Stomach (tissue), 8 donors: ENCODE measurements at regions not wholly inside any gene's neighbourhood (a gene's known extent, or its start where the extent isn't known, plus 50 kb on each side); places are given as distances from the start of the nearest gene placed in this dataset.

Experiments
- DNase-seq, 2 donors: peaks; one replicate each; pipeline versions ENCODE4 v3.0.0 to v3.0.0-alpha.2; 2013 to 2019
- H3K27ac ChIP-seq, 5 donors: fragments of 200-600 bp in 4 of 5; sonication (generic) in 4 of 5; one replicate each; pipeline ENCODE4 v1.5.1; 2013 to 2019; ENCODE audit warnings: mild to moderate bottlenecking in 1 of 5, moderate library complexity in 1 of 5
- H3K27me3 ChIP-seq, 3 donors: fragments of 200-600 bp; sonication (generic); one replicate each; pipeline ENCODE4 v1.5.1; 2017 to 2019; ENCODE audit warnings: mixed run types in 1 of 3
- H3K36me3 ChIP-seq, 4 donors: fragments of 200-600 bp; sonication (generic); 1 replicate in 3 of 4; 2 replicates in 1 of 4; pipeline ENCODE4 v1.5.1; 2016 to 2019
- H3K4me1 ChIP-seq, 4 donors: fragments of 200-600 bp; sonication (generic); one replicate each; pipeline ENCODE4 v1.5.1; 2016 to 2019
- H3K4me3 ChIP-seq, 4 donors: fragments of 200-600 bp; sonication (generic) in 3 of 4; one replicate each; pipeline ENCODE4 v1.5.1; 2016 to 2019; ENCODE audit warnings: mild to moderate bottlenecking in 1 of 4
- H3K9me3 ChIP-seq, 4 donors: fragments of 200-600 bp; sonication (generic); one replicate each; pipeline ENCODE4 v1.5.1; 2016 to 2019
- EP300 ChIP-seq: sonication (generic); formaldehyde crosslinking; IDR thresholded peaks from one replicate; pipeline ENCODE4 v1.6.1; 2017; ENCODE audit warnings: antibody characterized with exemption
- POLR2A ChIP-seq, 4 donors: fragments of 450-650 bp; IDR thresholded peaks; one replicate each; pipeline ENCODE4 v1.6.1; 2016; ENCODE audit warnings: antibody characterized with exemption in 4 of 4, control low read depth in 2 of 4, mild to moderate bottlenecking in 1 of 4, moderate library complexity in 1 of 4
- POLR2AphosphoS5 ChIP-seq, 3 donors: sonication (generic); formaldehyde crosslinking; IDR thresholded peaks; one replicate each; pipeline ENCODE4 v1.6.1; 2016; ENCODE audit warnings: antibody characterized with exemption in 3 of 3
- WGBS, 5 donors: extraction: QIAGEN DNeasy Blood & Tissue Kit in 3 of 5; methylation state at CpG; one replicate each; pipeline versions ENCODE4 v1.1.5 to v1.1.7; 2013 to 2018; 5-methylcytosine and 5-hydroxymethylcytosine counted together
- intact Hi-C: fragments of 100-400 bp; cut with DNase I; formaldehyde crosslinking; loops from one replicate; pipeline ENCODE4 v1.15.1; 2023; ENCODE audit warnings: low total_unique reads
- TF ChIP-seq, protein P1 (sequence below), 7 experiments: fragments of 450-650 bp in 4 of 7; fragments of 200-600 bp in 3 of 7; sonication (generic) in 3 of 7; IDR thresholded peaks; one replicate each; pipeline ENCODE4 v1.5.1; 2016 to 2019; ENCODE audit warnings: antibody characterized with exemption in 7 of 7, control low read depth in 2 of 7, mild to moderate bottlenecking in 1 of 7
- donor health status: healthy with polysubstance abuse.
- donor health status: Bipolar disorder and iron deficiency.
- donor health status: healthy.

DNA sequence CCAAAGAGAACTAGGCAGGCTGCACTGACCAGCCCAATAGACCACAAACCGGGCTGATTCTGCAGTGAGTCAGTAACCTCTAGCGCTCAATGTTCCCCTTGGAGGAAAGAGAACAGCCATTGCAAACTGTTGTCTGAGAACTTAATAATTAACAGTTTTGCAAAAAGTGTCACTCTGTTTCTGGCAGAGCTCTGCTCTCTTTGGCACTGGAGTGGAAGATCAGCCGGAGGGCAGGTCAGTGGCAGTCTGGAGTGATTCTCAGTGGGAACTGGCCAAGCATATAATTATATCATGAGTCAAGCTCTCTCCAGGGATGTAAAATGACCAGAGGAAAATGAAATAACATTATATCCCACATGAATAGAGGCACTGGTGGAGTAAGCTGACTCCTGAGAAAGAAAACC is 238.3 kb downstream of the HLX start:
- 16 to 42% (median 23%) methylated on average over 3 of the region's 3 CpGs for WGBS, 5 donors
- TF ChIP-seq POLR2AphosphoS5 (IDR thresholded peaks at IDR 0.05) (peak in 1 of 3 donors; percentile 3), EP300 (no peak)
- peaks cover 0 to 18% (median 2%) of the 10 kb centered on the region in 4 donors for H3K9me3 ChIP-seq
- H3K27me3 ChIP-seq, result no peaks in the 10 kb centered on the region
- H3K27ac ChIP-seq, result no peak overlapping the region
- H3K36me3 ChIP-seq, result no peaks in the 10 kb centered on the region
- peak in 1 of 2 donors; percentile 31 for DNase-seq
- peaks cover 0 to 16% (median 7%) of the 10 kb centered on the region in 4 donors for H3K4me1 ChIP-seq
- intact Hi-C loops, result no loop called here
- H3K4me3 ChIP-seq, result no peak overlapping the region

DNA sequence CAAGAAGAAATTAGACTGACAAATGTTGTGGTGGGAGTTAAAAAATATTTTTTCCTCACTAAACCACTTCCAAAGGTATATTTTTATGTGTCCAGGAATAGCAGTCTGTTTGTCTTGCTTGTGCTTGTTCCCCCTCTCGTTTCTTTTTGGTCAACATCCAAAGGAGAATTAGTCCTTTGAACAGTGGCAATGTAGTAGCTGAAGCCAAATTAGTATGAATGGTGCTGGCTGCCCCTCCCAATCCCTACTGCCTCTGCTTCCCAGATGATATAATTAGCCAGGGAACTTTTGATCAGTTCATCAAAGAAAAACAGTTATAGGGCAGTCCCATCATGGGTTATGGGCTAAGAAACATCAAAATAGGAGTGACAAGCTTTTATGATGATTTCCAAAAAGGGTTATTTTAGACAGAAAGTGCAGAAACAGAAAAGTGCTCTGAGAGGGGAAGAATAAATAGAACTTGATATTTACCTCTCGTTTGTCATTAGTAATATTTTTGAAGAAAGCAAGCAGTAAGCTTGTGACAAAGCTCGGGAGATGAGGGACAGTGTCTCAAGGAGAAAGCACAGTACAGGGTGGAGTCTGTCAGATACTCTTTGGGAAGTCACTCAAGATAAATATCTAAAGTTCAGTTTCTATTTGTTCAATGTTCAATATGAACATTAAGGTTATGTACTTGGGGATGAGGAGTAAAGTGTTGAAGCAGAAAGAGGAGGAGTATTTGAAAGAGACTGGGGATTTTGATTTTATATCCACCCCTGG is 239.1 kb downstream of the HLX start:
- intact Hi-C loops, result no loop called here
- H3K27me3 ChIP-seq, result no peaks in the 10 kb centered on the region
- peaks cover 0 to 16% (median 7%) of the 10 kb centered on the region in 4 donors for H3K4me1 ChIP-seq
- DNase-seq, result no peak
- peaks cover 0 to 18% (median 2%) of the 10 kb centered on the region in 4 donors for H3K9me3 ChIP-seq
- H3K36me3 ChIP-seq, result no peaks in the 10 kb centered on the region
- no peak overlapping the region for H3K27ac ChIP-seq
- TF ChIP-seq POLR2A (IDR thresholded peaks at IDR 0.05) (no peak), EP300 (no peak), POLR2AphosphoS5 (IDR thresholded peaks at IDR 0.05) (no peak)
- TF ChIP-seq, protein P1, sequence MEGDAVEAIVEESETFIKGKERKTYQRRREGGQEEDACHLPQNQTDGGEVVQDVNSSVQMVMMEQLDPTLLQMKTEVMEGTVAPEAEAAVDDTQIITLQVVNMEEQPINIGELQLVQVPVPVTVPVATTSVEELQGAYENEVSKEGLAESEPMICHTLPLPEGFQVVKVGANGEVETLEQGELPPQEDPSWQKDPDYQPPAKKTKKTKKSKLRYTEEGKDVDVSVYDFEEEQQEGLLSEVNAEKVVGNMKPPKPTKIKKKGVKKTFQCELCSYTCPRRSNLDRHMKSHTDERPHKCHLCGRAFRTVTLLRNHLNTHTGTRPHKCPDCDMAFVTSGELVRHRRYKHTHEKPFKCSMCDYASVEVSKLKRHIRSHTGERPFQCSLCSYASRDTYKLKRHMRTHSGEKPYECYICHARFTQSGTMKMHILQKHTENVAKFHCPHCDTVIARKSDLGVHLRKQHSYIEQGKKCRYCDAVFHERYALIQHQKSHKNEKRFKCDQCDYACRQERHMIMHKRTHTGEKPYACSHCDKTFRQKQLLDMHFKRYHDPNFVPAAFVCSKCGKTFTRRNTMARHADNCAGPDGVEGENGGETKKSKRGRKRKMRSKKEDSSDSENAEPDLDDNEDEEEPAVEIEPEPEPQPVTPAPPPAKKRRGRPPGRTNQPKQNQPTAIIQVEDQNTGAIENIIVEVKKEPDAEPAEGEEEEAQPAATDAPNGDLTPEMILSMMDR (IDR thresholded peaks at IDR 0.05), result no peak
- H3K4me3 ChIP-seq, result no peak overlapping the region
- 24 to 38% (median 25%) methylated on average over 3 of the region's 3 CpGs for WGBS, 5 donors

DNA sequence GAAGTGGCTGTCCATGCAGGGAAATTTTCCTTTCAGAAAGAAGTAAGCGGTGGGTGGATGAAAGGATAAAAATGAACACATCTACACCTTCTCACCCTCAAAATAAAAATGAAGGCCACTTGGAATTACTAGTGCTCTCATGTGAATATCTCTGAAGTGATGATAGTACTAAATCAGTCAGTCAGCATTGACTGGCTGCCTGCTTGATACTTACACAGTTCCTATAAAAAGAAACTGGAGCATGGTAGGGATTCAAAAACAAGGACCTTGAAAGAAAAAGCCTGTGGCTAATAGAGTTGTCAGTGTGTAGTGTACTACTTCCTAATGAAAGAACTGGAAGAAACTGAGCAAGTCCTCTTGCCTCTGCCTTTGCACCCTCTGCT is 239.7 kb downstream of the HLX start:
- Histone ChIP-seq H3K4me1 (peaks cover 0 to 16% (median 7%) of the 10 kb centered on the region in 4 donors), H3K4me3 (no peak overlapping the region), H3K27me3 (no peaks in the 10 kb centered on the region), H3K27ac (no peak overlapping the region), H3K9me3 (peaks cover 0 to 18% (median 2%) of the 10 kb centered on the region in 4 donors), H3K36me3 (no peaks in the 10 kb centered on the region)
- DNase-seq, result no peak
- TF ChIP-seq POLR2A (IDR thresholded peaks at IDR 0.05), result no peak
- no peak for TF ChIP-seq EP300
- TF ChIP-seq, protein P1 (IDR thresholded peaks at IDR 0.05), result no peak
- TF ChIP-seq POLR2AphosphoS5 (IDR thresholded peaks at IDR 0.05), result no peak
- WGBS, 5 donors, result 81 to 100% (median 86%) methylated on average over 1 of the region's 1 CpG
- intact Hi-C loops, result no loop called here

DNA sequence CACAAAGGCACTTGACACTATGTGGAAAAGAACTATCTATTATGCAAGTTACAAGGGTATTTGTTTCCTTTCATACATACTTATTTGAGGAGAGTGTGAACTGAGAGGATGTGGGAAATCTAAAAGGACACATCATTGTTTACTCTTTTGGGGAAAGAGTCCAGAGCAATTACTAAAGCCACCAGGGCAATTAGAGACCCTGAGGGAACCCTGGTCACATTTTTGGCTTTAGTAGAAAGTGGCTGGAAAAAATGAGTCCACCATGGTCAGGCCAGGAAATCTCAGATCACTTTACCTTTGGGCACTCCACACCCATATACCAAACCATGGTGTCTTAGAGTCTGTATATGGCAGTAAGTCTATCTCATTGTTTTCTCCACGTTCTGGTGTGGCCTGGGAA is 243.3 kb downstream of the HLX start:
- intact Hi-C loops, result no loop called here
- Histone ChIP-seq H3K4me3 (no peak overlapping the region), H3K9me3 (peaks cover 0 to 18% (median 6%) of the 10 kb centered on the region in 4 donors), H3K27ac (no peak overlapping the region), H3K36me3 (no peaks in the 10 kb centered on the region), H3K4me1 (peaks cover 0 to 10% (median 4%) of the 10 kb centered on the region in 4 donors), H3K27me3 (no peaks in the 10 kb centered on the region)
- no peak for TF ChIP-seq POLR2A (IDR thresholded peaks at IDR 0.05)
- WGBS, 5 donors, result 10 to 43% (median 31%) methylated on average over 1 of the region's 1 CpG
- DNase-seq, result no peak

DNA sequence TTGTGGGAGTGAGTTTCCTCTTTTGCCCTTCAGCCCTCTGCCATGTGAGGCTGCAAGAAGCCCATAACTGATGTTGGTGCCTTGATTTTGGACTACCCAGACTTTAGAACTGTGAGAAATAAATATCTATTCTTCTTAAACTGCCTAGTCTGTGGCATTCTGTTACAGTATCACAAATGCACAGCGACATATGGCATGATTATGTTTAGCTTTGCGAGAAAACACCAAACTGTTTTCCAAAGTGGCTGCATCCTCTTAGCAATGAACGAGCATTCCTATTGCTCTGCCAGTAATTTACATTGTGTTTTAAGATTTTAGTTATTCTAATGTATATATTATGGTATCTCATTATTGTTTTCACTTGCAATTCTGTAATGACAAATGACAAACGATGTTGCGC is 246.7 kb downstream of the HLX start:
- Histone ChIP-seq H3K36me3 (no peaks in the 10 kb centered on the region), H3K9me3 (peaks cover 0 to 15% (median 12%) of the 10 kb centered on the region in 4 donors), H3K27ac (no peak overlapping the region), H3K4me3 (no peak overlapping the region), H3K27me3 (no peaks in the 10 kb centered on the region), H3K4me1 (no peaks in the 10 kb centered on the region)
- intact Hi-C loops, result no loop called here
- TF ChIP-seq POLR2A (IDR thresholded peaks at IDR 0.05) (no peak), EP300 (no peak), POLR2AphosphoS5 (IDR thresholded peaks at IDR 0.05) (no peak)
- TF ChIP-seq, protein P1 (IDR thresholded peaks at IDR 0.05), result no peak
- 83 to 88% (median 87%) methylated on average over 5 of the region's 5 CpGs for WGBS, 5 donors
- no peak for DNase-seq
